AG20443 (cell line): ENCODE measurements at regions not wholly inside any gene's neighbourhood (a gene's known extent, or its start where the extent isn't known, plus 50 kb on each side); places are given as distances from the start of the nearest gene placed in this dataset.

ENCODE experiments used
- DNase-seq: peaks from one replicate; pipeline ENCODE4 v3.0.0; 2012; ENCODE audit warnings: low spot score, mixed read lengths

DNA sequence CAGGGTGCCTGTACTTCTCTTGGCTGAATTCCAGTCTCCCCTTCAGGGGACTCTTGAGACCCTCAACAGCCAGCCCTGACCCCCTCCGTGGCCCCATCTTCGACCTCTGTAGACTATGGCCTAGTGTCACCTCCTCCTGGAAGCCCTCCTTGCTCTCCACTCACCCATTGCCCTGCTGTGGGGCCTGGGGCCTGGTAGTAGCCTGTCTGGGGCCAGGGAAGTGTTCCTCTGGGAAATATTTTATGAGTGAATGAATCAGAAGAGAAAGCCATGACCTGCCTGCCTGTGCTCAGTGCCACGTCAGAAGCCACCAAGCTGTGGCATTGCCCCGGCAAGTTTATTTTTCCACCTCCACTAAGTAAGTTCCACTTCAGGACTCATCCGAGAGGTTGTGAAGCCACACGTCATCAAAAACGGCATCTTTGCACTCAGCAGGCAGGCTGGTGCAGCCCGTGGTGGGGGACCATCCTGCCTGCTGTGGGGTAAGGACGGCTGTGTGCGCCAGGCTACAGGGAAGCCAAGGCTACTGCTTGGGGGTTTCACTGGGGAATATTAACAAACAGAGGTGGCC is 59.6 kb upstream of the PPARA start:
- peak; percentile 58 for DNase-seq

GRCh38 chr22:46091277-46091977 is 58.9 kb upstream of the PPARA start:
- DNase-seq, result no peak

- no peak for DNase-seq
These were observed 58.3 kb upstream of the PPARA start for GRCh38 chr22:46092011-46092410.

GRCh38 chr22:46092670-46093410 is 57.5 kb upstream of the PPARA start:
- no peak for DNase-seq

DNA sequence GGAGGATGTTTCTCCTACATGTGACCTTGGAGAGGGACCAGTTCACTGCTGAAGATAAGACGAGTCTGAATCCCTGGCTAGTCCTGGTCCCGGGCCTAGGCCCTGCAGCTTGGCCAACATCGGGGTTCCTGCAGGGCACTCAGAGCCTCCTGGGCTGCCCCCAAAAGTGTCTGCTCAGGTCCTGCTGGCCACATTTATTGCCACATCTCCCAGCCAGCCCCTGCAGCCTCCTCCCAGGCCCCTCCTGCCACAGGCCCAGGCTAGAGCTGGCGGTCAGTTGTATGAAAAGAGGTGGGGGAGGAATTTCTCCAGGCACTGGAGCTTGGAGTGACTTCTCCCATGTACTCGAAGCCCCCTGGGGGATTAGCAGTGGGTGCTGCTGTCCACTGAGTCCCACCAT is 56.5 kb upstream of the PPARA start:
- no peak for DNase-seq

DNA sequence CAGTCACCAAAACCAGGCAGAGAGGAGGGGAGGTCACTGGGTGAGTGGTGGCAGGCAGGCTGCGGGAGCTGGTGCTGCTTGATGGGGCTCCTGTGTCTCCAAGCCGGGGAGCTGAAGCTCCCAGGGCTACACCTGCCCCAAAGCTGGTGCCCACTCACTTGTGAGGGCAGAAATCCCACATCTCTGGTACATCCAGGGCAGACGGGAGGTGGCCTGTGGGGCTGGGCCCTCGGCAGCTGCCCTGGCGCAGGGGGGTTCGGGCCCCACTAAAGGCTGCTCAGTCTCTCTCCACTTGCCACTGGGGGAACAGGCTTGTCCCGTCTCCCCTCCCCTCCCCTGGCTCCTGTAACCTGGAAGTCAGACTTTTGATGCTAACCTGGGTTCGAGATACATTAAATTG is 55.6 kb upstream of the PPARA start:
- DNase-seq, result no peak

DNA sequence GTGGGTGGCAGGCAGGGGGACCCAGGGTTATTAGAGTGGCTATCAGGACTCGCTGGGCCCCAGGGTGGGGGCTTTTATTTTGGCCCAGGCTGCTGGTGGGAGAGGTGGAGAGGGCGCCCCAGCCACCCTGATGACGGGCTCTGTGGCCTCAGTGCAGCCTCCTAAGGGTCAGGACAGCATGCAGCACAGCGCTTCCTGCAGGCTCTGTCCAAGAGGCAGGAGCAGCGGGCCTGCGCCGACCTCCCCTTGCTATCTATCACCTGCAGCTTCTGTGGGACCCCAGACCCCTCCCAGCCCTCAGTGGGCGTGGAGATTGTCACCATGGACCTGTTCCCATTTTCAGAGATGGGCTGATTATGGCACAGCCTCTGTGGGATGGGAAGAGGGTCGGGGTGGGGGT is 54.3 kb upstream of the PPARA start:
- no peak for DNase-seq

GRCh38 chr22:46096706-46097230 is 53.6 kb upstream of the PPARA start:
- DNase-seq, result no peak

DNA sequence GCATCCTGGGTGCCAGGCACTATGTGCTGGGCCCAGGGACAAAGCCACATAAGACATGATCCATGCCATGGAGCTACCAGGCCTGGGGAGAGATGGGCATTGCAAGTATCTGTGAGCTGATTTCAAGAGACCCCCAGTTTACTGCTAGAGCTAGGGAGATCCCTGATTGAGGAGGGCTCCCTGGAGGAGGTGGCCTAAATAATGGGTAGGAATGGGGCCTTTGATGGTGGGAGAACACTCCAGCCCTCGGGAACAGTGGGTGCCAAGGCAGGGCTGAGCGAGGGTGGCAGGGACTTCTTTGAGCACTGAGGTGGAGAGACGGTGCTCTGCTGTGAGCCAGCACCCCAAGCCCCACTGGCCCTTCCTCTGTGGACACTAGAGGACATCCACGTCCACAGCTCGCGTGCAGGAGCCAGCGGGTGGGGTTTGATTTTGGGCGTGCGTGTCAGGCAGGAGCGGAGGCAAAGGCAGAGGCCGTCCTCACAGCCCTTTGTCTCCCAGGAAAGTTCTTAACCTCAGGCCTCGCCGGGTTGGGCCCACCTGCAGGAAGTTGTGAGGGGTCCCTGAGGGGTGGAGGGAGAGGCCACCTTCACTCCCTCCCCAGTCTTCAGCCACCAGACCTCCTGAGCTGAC is 52.9 kb upstream of the PPARA start:
- DNase-seq, result no peak

DNA sequence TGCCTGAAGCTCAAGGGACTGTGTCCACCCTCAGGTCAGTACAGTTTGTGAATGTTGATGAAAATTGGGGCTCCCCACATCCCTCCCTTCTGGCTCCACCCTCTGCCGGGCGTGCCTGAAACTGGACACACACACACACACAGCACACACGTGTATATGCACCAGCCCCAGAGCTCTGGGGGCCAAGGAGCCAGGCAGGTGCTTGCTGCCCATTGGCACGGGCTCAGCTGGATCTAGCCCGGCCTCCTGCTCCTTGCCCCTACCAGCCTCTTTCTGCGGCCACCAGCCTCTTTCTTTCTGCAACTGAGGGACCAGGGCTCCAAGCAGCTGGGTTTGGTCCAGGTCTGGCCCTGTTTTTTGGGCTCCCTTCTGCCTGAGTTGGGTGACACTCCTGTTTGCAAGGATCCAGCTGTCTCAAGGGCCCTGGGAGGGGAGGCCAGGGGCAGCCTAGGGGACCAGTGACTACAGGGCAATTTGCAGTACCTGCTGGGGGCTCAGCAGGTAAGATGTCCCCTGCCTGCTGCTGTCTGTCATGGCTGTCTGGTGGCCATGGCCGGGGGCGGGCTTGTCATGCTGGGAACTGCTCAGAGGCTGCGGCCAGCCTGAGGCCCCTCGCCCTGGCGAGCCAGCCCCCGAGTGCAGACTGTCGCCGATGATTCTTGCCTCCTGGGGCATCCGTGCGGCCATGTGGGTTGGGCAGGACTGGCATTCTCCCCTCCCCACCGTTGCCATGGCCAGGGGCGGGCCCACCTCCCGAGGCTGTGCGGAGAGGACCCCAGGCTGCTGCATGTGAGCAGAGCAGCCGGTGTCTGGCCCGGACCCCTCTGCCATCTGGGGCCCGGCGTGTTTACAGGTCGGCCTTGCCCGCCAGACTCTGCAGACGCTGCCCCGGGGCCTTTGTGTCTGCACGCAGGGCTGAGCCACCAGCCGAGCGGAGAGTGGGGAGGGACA is 51.5 kb upstream of the PPARA start:
- DNase-seq, result no peak

DNA sequence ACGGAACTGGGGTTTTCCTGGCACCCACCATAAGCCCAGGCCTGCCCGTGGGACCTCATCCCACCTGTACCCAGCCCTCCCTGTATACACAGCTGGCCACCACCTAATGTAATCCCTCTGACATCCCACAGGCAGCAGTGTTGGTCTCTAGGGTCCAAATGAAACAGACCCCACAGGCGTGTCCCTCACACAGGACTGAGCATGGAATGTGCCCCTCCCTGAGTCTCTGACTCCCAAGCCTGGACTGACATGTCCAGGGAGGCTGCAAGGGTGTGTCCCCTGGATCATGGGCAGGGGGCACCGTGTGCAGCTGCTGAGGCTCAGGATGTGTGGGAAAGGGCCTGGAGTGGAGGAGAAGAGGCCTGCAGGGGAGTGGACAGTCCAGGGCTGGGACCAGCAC is 50.6 kb upstream of the PPARA start:
- no peak for DNase-seq

GRCh38 chr22:46100401-46101105 is 49.8 kb upstream of the PPARA start:
- no peak for DNase-seq
